ENCODE measurements at regions not wholly inside any gene's neighbourhood (a gene's known extent, or its start where the extent isn't known, plus 50 kb on each side); places are given as distances from the start of the nearest gene placed in this dataset.
A peak's percentile ranks its signal among the peaks of the same experiment; 100 is the strongest.

GRCh38 chr2:14923820-14924580 is 291.5 kb downstream of the LRATD1 start:
- no peak for DNase-seq

- no peak for DNase-seq
These were observed 293.0 kb downstream of the LRATD1 start for GRCh38 chr2:14925471-14925870.

GRCh38 chr2:14927021-14927564 is 294.6 kb downstream of the LRATD1 start:
- peak; percentile 22 for DNase-seq

- no peak for DNase-seq
These were observed 295.5 kb downstream of the LRATD1 start for GRCh38 chr2:14928056-14928455.

GRCh38 chr2:14930441-14930840 is 297.9 kb downstream of the LRATD1 start:
- no peak for DNase-seq

GRCh38 chr2:14932285-14932684 is 299.8 kb downstream of the LRATD1 start:
- DNase-seq: no peak

- DNase-seq: no peak
These were observed 301.2 kb downstream of the LRATD1 start for GRCh38 chr2:14933753-14934152.

- no peak for DNase-seq
These were observed 303.9 kb downstream of the LRATD1 start for GRCh38 chr2:14936426-14936825.

- no peak for DNase-seq
These were observed 304.8 kb downstream of the LRATD1 start for GRCh38 chr2:14937336-14937735.

GRCh38 chr2:14941151-14941631 is 308.7 kb downstream of the LRATD1 start:
- DNase-seq: no peak

GRCh38 chr2:14942987-14943386 is 310.5 kb downstream of the LRATD1 start:
- DNase-seq: no peak

GRCh38 chr2:14944562-14945346 is 312.2 kb downstream of the LRATD1 start:
- no peak for DNase-seq

GRCh38 chr2:14951569-14952285 is 319.2 kb downstream of the LRATD1 start:
- no peak for DNase-seq

- no peak for DNase-seq
These were observed 320.0 kb downstream of the LRATD1 start for GRCh38 chr2:14952400-14952963.

- DNase-seq: no peak
These were observed 328.3 kb downstream of the LRATD1 start for GRCh38 chr2:14960686-14961324.

GRCh38 chr2:14967729-14968128 is 335.2 kb downstream of the LRATD1 start:
- no peak for DNase-seq

GRCh38 chr2:14975381-14975780 is 342.9 kb downstream of the LRATD1 start:
- DNase-seq: no peak

GRCh38 chr2:14977021-14977420 is 344.5 kb downstream of the LRATD1 start:
- no peak for DNase-seq

GRCh38 chr2:14978845-14979244 is 346.3 kb downstream of the LRATD1 start:
- DNase-seq: no peak

GRCh38 chr2:14982790-14983189 is 350.3 kb downstream of the LRATD1 start:
- DNase-seq: no peak

- no peak for DNase-seq
These were observed 356.1 kb downstream of the LRATD1 start for GRCh38 chr2:14988600-14988999.

- no peak for DNase-seq
These were observed 359.2 kb downstream of the LRATD1 start for GRCh38 chr2:14991723-14992122.
